DND-41 (cell line): ENCODE measurements at regions not wholly inside any gene's neighbourhood (a gene's known extent, or its start where the extent isn't known, plus 50 kb on each side); places are given as distances from the start of the nearest gene placed in this dataset.

Experiments used
- CTCF ChIP-seq: IDR thresholded peaks from 2 replicates; pipeline ENCODE4 v1.5.1; 2012; ENCODE audit warnings: borderline replicate concordance, low read length, moderate library complexity, mild to moderate bottlenecking; ENCODE audit not compliant: poor library complexity, severe bottlenecking; ENCODE audit errors: extremely low read depth
- EZH2 ChIP-seq: IDR thresholded peaks from 3 replicates; pipeline ENCODE4 v1.6.1; 2012; ENCODE audit warnings: borderline replicate concordance, low read depth, mild to moderate bottlenecking, moderate library complexity, low read length, inconsistent platforms; ENCODE audit not compliant: severe bottlenecking

- TF ChIP-seq CTCF, result no peak
- TF ChIP-seq EZH2, result no peak
These were observed 124.8 kb upstream of the EOLA2 start for GRCh38 chrX:150063138-150063518.
